ENCODE measurements at regions not wholly inside any gene's neighbourhood (a gene's known extent, or its start where the extent isn't known, plus 50 kb on each side); places are given as distances from the start of the nearest gene placed in this dataset.

DNA sequence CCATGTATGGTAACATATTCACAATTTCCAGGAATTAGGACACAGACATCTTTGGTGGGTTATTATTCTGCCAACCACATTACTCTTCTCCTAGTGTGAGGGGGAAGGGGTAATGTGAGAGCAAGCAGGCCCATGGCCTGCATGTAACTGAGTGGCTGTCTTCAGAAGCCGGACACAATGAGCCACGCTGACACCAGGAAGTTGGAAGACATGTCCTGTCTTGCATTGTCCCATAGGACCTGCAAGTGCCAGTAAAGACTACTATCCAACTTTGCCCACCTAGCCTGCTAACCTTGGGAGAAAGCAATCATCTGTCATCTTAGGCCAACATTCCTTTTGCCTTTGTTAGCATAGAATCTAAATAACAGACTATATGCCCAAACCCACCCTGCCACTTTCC, 86.2 kb upstream of the SH3BP4 start:
- WGBS, 2 experiments (ENCODE audit: extremely low coverage in 1 of 2, insufficient coverage in 1 of 2, insufficient read length in 1 of 2, insufficient replicate concordance in 2 of 2, low coverage in 1 of 2, low lambda C conversion rate in 2 of 2, missing lambda C conversion rate in 1 of 2) = 74% methylated on average over 2 of the region's 2 CpGs; no CpG with 5 or more reads in 1 of the 2 experiments
- H3K27ac ChIP-seq (ENCODE audit: low read depth, low read length) = no peak overlapping the region
- no peak overlapping the region for H2BK15ac ChIP-seq (ENCODE audit: low read length)
- H3K18ac ChIP-seq (ENCODE audit: extremely low read depth, low read length) = no peak overlapping the region
- no peak overlapping the region; the same call in 1 of the 2 replicates for H2BK5ac ChIP-seq (ENCODE audit: low read depth, low read length)
- no peak overlapping the region for H4K91ac ChIP-seq (replicated peaks; ENCODE audit: insufficient read length, low read length)
- no peak overlapping the region for H3K4me3 ChIP-seq (ENCODE audit: extremely low read depth in 1 of 4, insufficient read depth in 2 of 4, low read depth in 3 of 4, low read length in 4 of 4)
- H3K4me1 ChIP-seq (replicated peaks in 1 of 4; ENCODE audit: control insufficient read depth in 3 of 4, insufficient read depth in 4 of 4, low read length in 3 of 4) = peaks cover 0 to 3% (median 0%) of the 10 kb centered on the region in 4 experiments; a peak in 1 of 7 replicates
- ChIA-PET CTCF (ENCODE audit: partially characterized antibody) (interaction anchor here (1.9 kb wide), 1 partner anchor 16 kb away, joined by 7 read pairs; no protein-coding TSS in a partner anchor), POLR2A (ENCODE audit: partially characterized antibody) (no interaction called here)
- H2AK5ac ChIP-seq (ENCODE audit: low read depth, low read length) = no peak overlapping the region
- H3K4me2 ChIP-seq (ENCODE audit: insufficient read depth in 1 of 2, low read depth in 2 of 2, low read length in 2 of 2) = no peak overlapping the region
- DNase-seq (ENCODE audit: low read depth in 1 of 2, low spot score in 2 of 2) (no peak), FAIRE-seq (no peak)
- H3K23me2 ChIP-seq (ENCODE audit: low read depth, low read length) = no peaks in the 10 kb centered on the region
- H3K9ac ChIP-seq (replicated peaks in 1 of 4; ENCODE audit: extremely low read depth in 1 of 4, low read depth in 3 of 4, low read length in 3 of 4) = no peak overlapping the region
- TF ChIP-seq KDM4A (IDR thresholded peaks at IDR 0.05; ENCODE audit: low read depth, low read length, severe bottlenecking) (no peak), POLR2A (IDR thresholded peaks at IDR 0.05; ENCODE audit: control extremely low read depth in 1 of 2, low read depth in 2 of 2, low read length in 2 of 2) (no peak), CTBP2 (IDR thresholded peaks at IDR 0.05; ENCODE audit: borderline replicate concordance, insufficient read depth, insufficient read length, low read length) (no peak), SAP30 (IDR thresholded peaks at IDR 0.05; ENCODE audit: insufficient read depth, insufficient replicate concordance, low read length) (no peak), ASH2L (IDR thresholded peaks at IDR 0.05; ENCODE audit: low read length) (no peak), EGR1 (IDR thresholded peaks at IDR 0.05; ENCODE audit: borderline replicate concordance, low read depth, low read length) (no peak)
- H2BK12ac ChIP-seq (ENCODE audit: low read depth, low read length) = no peak overlapping the region
- H3K79me2 ChIP-seq (ENCODE audit: control insufficient read depth in 1 of 2, insufficient read depth in 2 of 2, low read length in 2 of 2) = no peaks in the 10 kb centered on the region
- H4K8ac ChIP-seq (ENCODE audit: extremely low read depth, insufficient read depth, low read length) = no peak overlapping the region
- H3K9me3 ChIP-seq (ENCODE audit: insufficient read depth in 2 of 2, low read depth in 1 of 2, low read length in 1 of 2) = peaks cover 0 to 4% of the 10 kb centered on the region in 2 experiments; a peak in 2 of 4 replicates
- no peak overlapping the region for H3K4ac ChIP-seq (replicated peaks; ENCODE audit: insufficient read length, low read depth, low read length)
- no peak overlapping the region for H2AFZ ChIP-seq (ENCODE audit: low read length)
- no peaks in the 10 kb centered on the region for H3K79me1 ChIP-seq (ENCODE audit: low read depth, low read length)
- no peak overlapping the region for H4K5ac ChIP-seq (ENCODE audit: insufficient read length, low read depth, low read length)
- H3K23ac ChIP-seq (ENCODE audit: insufficient read length) = no peak overlapping the region
- H3K14ac ChIP-seq (ENCODE audit: insufficient read length) = no peak overlapping the region
- H3K56ac ChIP-seq (replicated peaks; ENCODE audit: insufficient read length, low read depth, low read length) = no peak overlapping the region
- H3K36me3 ChIP-seq (ENCODE audit: control insufficient read depth in 2 of 4, insufficient read depth in 4 of 4, low read length in 3 of 4) = no peaks in the 10 kb centered on the region
- no peak overlapping the region for H2BK120ac ChIP-seq (replicated peaks; ENCODE audit: low read depth, low read length)
- H4K20me1 ChIP-seq (replicated peaks in 1 of 2; ENCODE audit: control insufficient read depth in 1 of 2, insufficient read depth in 2 of 2, low read length in 2 of 2) = no peaks in the 10 kb centered on the region
- no peaks in the 10 kb centered on the region for H3K27me3 ChIP-seq (replicated peaks in 1 of 4; ENCODE audit: control insufficient read depth in 3 of 4, extremely low read depth in 1 of 4, insufficient read depth in 3 of 4, low read length in 3 of 4)
- H2BK20ac ChIP-seq (ENCODE audit: low read length) = no peak overlapping the region
